ENCODE measurements at regions not wholly inside any gene's neighbourhood (a gene's known extent, or its start where the extent isn't known, plus 50 kb on each side); places are given as distances from the start of the nearest gene placed in this dataset.

GRCh38 chr7:65820287-65820950, 52.5 kb upstream of the VKORC1L1 start:
- CTCF ChIA-PET: interaction anchor here (1.0 kb wide), 1 partner anchor 19 kb away, joined by 3 read pairs; no protein-coding TSS in a partner anchor
- POLR2A ChIA-PET: no interaction called here
- TF ChIP-seq, protein P1, sequence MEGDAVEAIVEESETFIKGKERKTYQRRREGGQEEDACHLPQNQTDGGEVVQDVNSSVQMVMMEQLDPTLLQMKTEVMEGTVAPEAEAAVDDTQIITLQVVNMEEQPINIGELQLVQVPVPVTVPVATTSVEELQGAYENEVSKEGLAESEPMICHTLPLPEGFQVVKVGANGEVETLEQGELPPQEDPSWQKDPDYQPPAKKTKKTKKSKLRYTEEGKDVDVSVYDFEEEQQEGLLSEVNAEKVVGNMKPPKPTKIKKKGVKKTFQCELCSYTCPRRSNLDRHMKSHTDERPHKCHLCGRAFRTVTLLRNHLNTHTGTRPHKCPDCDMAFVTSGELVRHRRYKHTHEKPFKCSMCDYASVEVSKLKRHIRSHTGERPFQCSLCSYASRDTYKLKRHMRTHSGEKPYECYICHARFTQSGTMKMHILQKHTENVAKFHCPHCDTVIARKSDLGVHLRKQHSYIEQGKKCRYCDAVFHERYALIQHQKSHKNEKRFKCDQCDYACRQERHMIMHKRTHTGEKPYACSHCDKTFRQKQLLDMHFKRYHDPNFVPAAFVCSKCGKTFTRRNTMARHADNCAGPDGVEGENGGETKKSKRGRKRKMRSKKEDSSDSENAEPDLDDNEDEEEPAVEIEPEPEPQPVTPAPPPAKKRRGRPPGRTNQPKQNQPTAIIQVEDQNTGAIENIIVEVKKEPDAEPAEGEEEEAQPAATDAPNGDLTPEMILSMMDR (IDR thresholded peaks at IDR 0.05; ENCODE audit: control extremely low read depth, extremely low read depth, low read depth, missing control alignments): no peak
- no peak for DNase-seq (ENCODE audit: extremely low spot score)
